ENCODE measurements at regions not wholly inside any gene's neighbourhood (a gene's known extent, or its start where the extent isn't known, plus 50 kb on each side); places are given as distances from the start of the nearest gene placed in this dataset.
"Not testable (repeated sequence)": the region's sequence is repeated elsewhere in the genome, so short reads cannot be mapped to it uniquely, and the experiment has no call there.

DNA sequence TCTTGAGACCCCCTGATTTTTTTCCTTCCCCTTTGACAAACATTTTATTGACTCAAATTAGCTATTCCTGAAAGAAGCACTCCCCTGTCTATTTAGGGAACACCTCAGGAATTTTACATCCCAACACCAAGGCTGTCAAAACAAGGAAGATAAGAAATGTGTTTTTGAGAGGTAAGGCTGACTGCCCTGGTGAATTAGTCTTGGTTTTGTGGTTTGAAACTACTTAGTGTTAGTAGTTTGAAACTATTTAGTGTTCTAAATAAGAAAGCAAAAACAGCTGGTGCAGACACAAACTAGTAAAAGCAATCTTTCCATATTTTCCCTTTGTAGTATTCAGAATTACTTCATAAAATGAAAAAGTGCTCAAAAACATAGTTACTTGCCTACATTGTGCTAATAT lies 120.7 kb downstream of the PCSK1 start:
- H3K9me3 ChIP-seq (ENCODE audit: control insufficient read depth in 1 of 2, insufficient read depth in 1 of 2, low read depth in 1 of 2, low read length in 2 of 2): 0 out of 4 replicates have a peak, but pooled peaks cover 0 to 3% of the 10 kb centered on the region in 2 experiments
- no peaks in the 10 kb centered on the region for H3K36me3 ChIP-seq (ENCODE audit: control insufficient read depth in 1 of 2, insufficient read depth in 2 of 2, low read length in 2 of 2)
- H3K9me2 ChIP-seq (ENCODE audit: insufficient read depth): no peaks in the 10 kb centered on the region
- no peak overlapping the region for H3K27ac ChIP-seq (ENCODE audit: low read depth, low read length)
- no peak overlapping the region for H2AFZ ChIP-seq (ENCODE audit: low read depth, low read length, poor library complexity, severe bottlenecking)
- H3K4me3 ChIP-seq (replicated peaks in 1 of 2; ENCODE audit: low read depth in 1 of 2, low read length in 2 of 2): no peak overlapping the region
- CTCF ChIA-PET: no interaction called here
- intact Hi-C loops (cut with micrococcal nuclease): no loop called here
- ATAC-seq: no peak
- POLR2A ChIA-PET: no interaction called here
- H3K4me2 ChIP-seq (ENCODE audit: low read length): no peak overlapping the region
- RAD21 ChIA-PET (ENCODE audit: low non-redundant PET in 1 of 2, low total read pairs in 2 of 2, uncharacterized antibody in 2 of 2, unreplicated experiment in 2 of 2): no interaction called here
- DNase-seq (ENCODE audit: low read depth, low spot score): no peak
- no peaks in the 10 kb centered on the region for H4K20me1 ChIP-seq (ENCODE audit: insufficient read depth)
- no peaks in the 10 kb centered on the region for H3K79me2 ChIP-seq (ENCODE audit: insufficient read depth, low read length)
- no peak overlapping the region for H3K9ac ChIP-seq (ENCODE audit: low read length)
- TF ChIP-seq CEBPB (IDR thresholded peaks at IDR 0.05; ENCODE audit: low read depth): no peak
- TF ChIP-seq POLR2AphosphoS5 (IDR thresholded peaks at IDR 0.05; ENCODE audit: low read depth, low read length): no peak
- no peak for TF ChIP-seq REST (IDR thresholded peaks at IDR 0.05; ENCODE audit: low read depth)
- no peak for TF ChIP-seq EGR1 (IDR thresholded peaks at IDR 0.05; ENCODE audit: low read depth)
- no peak for TF ChIP-seq TCF7L2 (IDR thresholded peaks at IDR 0.05; ENCODE audit: borderline replicate concordance, extremely low read depth, insufficient read depth, insufficient read length)
- TF ChIP-seq SP1 (IDR thresholded peaks at IDR 0.05; ENCODE audit: low read depth): no peak
- TF ChIP-seq RAD21 (IDR thresholded peaks at IDR 0.05; ENCODE audit: low read depth): no peak
- TF ChIP-seq JUND (IDR thresholded peaks at IDR 0.05): no peak
- no peak for TF ChIP-seq ELF1 (IDR thresholded peaks at IDR 0.05; ENCODE audit: borderline replicate concordance, low read depth)
- TF ChIP-seq EZH2phosphoT487 (IDR thresholded peaks at IDR 0.05; ENCODE audit: borderline replicate concordance): no peak
- no peak for TF ChIP-seq CBX3 (IDR thresholded peaks at IDR 0.05; ENCODE audit: low read depth)
- TF ChIP-seq POLR2A (IDR thresholded peaks at IDR 0.05; ENCODE audit: borderline replicate concordance, extremely low read depth, insufficient read depth, insufficient read length): no peak
- TF ChIP-seq, protein P1, sequence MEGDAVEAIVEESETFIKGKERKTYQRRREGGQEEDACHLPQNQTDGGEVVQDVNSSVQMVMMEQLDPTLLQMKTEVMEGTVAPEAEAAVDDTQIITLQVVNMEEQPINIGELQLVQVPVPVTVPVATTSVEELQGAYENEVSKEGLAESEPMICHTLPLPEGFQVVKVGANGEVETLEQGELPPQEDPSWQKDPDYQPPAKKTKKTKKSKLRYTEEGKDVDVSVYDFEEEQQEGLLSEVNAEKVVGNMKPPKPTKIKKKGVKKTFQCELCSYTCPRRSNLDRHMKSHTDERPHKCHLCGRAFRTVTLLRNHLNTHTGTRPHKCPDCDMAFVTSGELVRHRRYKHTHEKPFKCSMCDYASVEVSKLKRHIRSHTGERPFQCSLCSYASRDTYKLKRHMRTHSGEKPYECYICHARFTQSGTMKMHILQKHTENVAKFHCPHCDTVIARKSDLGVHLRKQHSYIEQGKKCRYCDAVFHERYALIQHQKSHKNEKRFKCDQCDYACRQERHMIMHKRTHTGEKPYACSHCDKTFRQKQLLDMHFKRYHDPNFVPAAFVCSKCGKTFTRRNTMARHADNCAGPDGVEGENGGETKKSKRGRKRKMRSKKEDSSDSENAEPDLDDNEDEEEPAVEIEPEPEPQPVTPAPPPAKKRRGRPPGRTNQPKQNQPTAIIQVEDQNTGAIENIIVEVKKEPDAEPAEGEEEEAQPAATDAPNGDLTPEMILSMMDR (IDR thresholded peaks at IDR 0.05 in 2 of 3, conservative IDR thresholded peaks at IDR 0.05 in 1 of 3; ENCODE audit: borderline replicate concordance in 1 of 3, insufficient read depth in 1 of 3, low read depth in 2 of 3, low read length in 2 of 3): no peak
- TF ChIP-seq, protein P2, sequence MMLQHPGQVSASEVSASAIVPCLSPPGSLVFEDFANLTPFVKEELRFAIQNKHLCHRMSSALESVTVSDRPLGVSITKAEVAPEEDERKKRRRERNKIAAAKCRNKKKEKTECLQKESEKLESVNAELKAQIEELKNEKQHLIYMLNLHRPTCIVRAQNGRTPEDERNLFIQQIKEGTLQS (IDR thresholded peaks at IDR 0.05): no peak
- H3K4me1 ChIP-seq (ENCODE audit: control insufficient read depth in 1 of 2, insufficient read depth in 2 of 2, low read length in 2 of 2): no peaks in the 10 kb centered on the region
- H3K27me3 ChIP-seq (ENCODE audit: insufficient read depth, low read length): no peaks in the 10 kb centered on the region
- no TSS peak for BruUV-seq (replicated peaks)

DNA sequence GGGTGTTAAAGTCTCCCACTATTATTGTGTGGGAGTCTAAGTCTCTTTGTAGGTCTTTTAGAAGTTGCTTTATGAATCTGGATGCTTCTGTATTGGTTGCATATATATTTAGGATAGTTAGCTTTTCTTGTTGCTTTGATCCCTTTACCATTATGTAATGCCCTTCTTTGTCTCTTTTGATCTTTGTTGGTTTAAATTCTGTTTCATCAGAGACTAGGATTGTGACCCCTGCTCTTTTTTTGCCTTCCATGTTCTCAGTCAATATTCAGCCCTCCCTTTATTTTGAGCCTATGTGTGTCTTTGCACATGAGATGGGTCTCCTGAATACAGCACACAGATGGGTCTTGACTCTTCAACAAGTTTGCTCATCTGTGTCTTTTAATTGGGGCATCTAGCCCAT lies 126.0 kb downstream of the PCSK1 start:
- DNase-seq (ENCODE audit: low read depth, low spot score); H4K20me1 ChIP-seq (ENCODE audit: insufficient read depth); H3K4me3 ChIP-seq (replicated peaks in 1 of 2; ENCODE audit: low read depth in 1 of 2, low read length in 2 of 2); H3K9me3 ChIP-seq (ENCODE audit: control insufficient read depth in 1 of 2, insufficient read depth in 1 of 2, low read depth in 1 of 2, low read length in 2 of 2); H3K4me2 ChIP-seq (ENCODE audit: low read length); intact Hi-C loops (cut with micrococcal nuclease); CTCF ChIA-PET; H3K9me2 ChIP-seq (ENCODE audit: insufficient read depth); RAD21 ChIA-PET (ENCODE audit: low non-redundant PET in 1 of 2, low total read pairs in 2 of 2, uncharacterized antibody in 2 of 2, unreplicated experiment in 2 of 2); ATAC-seq; BruUV-seq (replicated peaks); H3K9ac ChIP-seq (ENCODE audit: low read length); H3K79me2 ChIP-seq (ENCODE audit: insufficient read depth, low read length); POLR2A ChIA-PET; H3K27ac ChIP-seq (ENCODE audit: low read depth, low read length); H3K36me3 ChIP-seq (ENCODE audit: control insufficient read depth in 1 of 2, insufficient read depth in 2 of 2, low read length in 2 of 2); H3K27me3 ChIP-seq (ENCODE audit: insufficient read depth, low read length); H3K4me1 ChIP-seq (ENCODE audit: control insufficient read depth in 1 of 2, insufficient read depth in 2 of 2, low read length in 2 of 2); H2AFZ ChIP-seq (ENCODE audit: low read depth, low read length, poor library complexity, severe bottlenecking): not testable (repeated sequence)

All from HCT116 (cell line).